GM12878 (cell line): ENCODE measurements at regions not wholly inside any gene's neighbourhood (a gene's known extent, or its start where the extent isn't known, plus 50 kb on each side); places are given as distances from the start of the nearest gene placed in this dataset.

Experiments used
- ATAC-seq: fragments of 200-7000 bp; cut with Tn5 transposase; 3 replicates; pipeline ENCODE4 v1.9.1; 2020; ENCODE audit warnings: mild to moderate bottlenecking, moderate library complexity
- BruUV-seq: library from RNA; stranded (reverse); fragments of 400-500 nt; replicated peaks from 2 replicates; lab custom pipeline; 2021; lab: Mats Ljungman, UMichigan
- CTCF ChIA-PET: fragments of 300-600 bp; sonication (Branson Sonifier 250); formaldehyde crosslinking; extraction: SDS; loops from one replicate; lab custom pipeline; 2021; ENCODE audit warnings: inconsistent platforms; lab: Yijun Ruan, JAX
- POLR2A ChIA-PET: fragments of 350-600 bp; formaldehyde crosslinking; extraction: SDS; loops from one replicate; lab custom pipeline; 2021; ENCODE audit warnings: inconsistent platforms; lab: Charles Lee
- RAD21 ChIA-PET: fragments of 300-600 bp; sonication (Branson Sonifier 250); formaldehyde crosslinking; loops from one replicate; lab custom pipeline; 2023; ENCODE audit warnings: antibody characterized with exemption; ENCODE audit not compliant: unreplicated experiment; lab: Charles Lee
- SMC1A ChIA-PET: fragments of 300-600 bp; sonication (Branson Sonifier 250); formaldehyde crosslinking; loops from one replicate; lab custom pipeline; 2023; ENCODE audit not compliant: unreplicated experiment, uncharacterized antibody; lab: Charles Lee
- DNase-seq: peaks from one replicate; pipeline ENCODE4 v3.0.0-alpha.2; 2011; ENCODE audit warnings: low read depth, low spot score
- FAIRE-seq: peaks from 3 replicates; lab custom pipeline; 2011; peaks lifted over from hg19 to GRCh38; lab: Jason Lieb, UNC
- H2AFZ ChIP-seq: 2 replicates; pipeline ENCODE4 v1.6.0; 2011; ENCODE audit warnings: low read depth, low read length, control low read depth; ENCODE audit not compliant: control insufficient read depth
- H3K27ac ChIP-seq: 2 replicates; pipeline ENCODE4 v1.5.1; 2011; ENCODE audit warnings: control low read depth; ENCODE audit not compliant: control insufficient read depth, insufficient read depth
- H3K27me3 ChIP-seq, 2 experiments: replicated peaks in 1 of 2; 2 replicates each; pipeline versions ENCODE4 v1.6.0 to v1.6.1; 2011; ENCODE audit warnings: low read length in 1 of 2; ENCODE audit not compliant: control insufficient read depth in 2 of 2, insufficient read depth in 2 of 2
- H3K36me3 ChIP-seq, 2 experiments: 2 replicates each; pipeline ENCODE4 v1.5.1; 2011; ENCODE audit warnings: low read length in 1 of 2; ENCODE audit not compliant: control insufficient read depth in 2 of 2, insufficient read depth in 2 of 2
- H3K4me1 ChIP-seq: 2 replicates; pipeline ENCODE4 v1.6.1; 2011; ENCODE audit warnings: mild to moderate bottlenecking, low read length, moderate library complexity, mixed read lengths; ENCODE audit not compliant: control insufficient read depth, insufficient read depth
- H3K4me2 ChIP-seq: 2 replicates; pipeline ENCODE4 v1.6.0; 2011; ENCODE audit warnings: control low read depth; ENCODE audit not compliant: control insufficient read depth, insufficient read depth
- H3K4me3 ChIP-seq: fragments of 200-600 bp; sonication (generic); 2 replicates; pipeline ENCODE4 v1.5.1; 2016
- H3K79me2 ChIP-seq: 2 replicates; pipeline ENCODE4 v1.6.0; 2011; ENCODE audit warnings: low read length; ENCODE audit not compliant: control insufficient read depth, insufficient read depth
- H3K9ac ChIP-seq: 2 replicates; pipeline ENCODE4 v1.8.0; 2011; ENCODE audit warnings: low read length, control low read depth, mixed read lengths; ENCODE audit not compliant: control insufficient read depth, insufficient read depth
- H3K9me3 ChIP-seq: replicated peaks from 3 replicates; pipeline ENCODE4 v1.5.1; 2011; ENCODE audit warnings: mild to moderate bottlenecking, low read length; ENCODE audit not compliant: control insufficient read depth, insufficient read depth
- H4K20me1 ChIP-seq: 2 replicates; pipeline ENCODE4 v1.6.0; 2011; ENCODE audit not compliant: control insufficient read depth, insufficient read depth
- GABPA ChIP-seq: IDR thresholded peaks from 2 replicates; pipeline ENCODE4 v1.6.1; 2014; ENCODE audit warnings: antibody characterized with exemption, low read depth, mild to moderate bottlenecking, inconsistent platforms
- HDAC6 ChIP-seq: fragments of 200-600 bp; sonication (generic); IDR thresholded peaks from one replicate; pipeline ENCODE4 v1.8.0; 2017; ENCODE audit warnings: antibody characterized with exemption; ENCODE audit not compliant: unreplicated experiment
- IKZF2 ChIP-seq, 2 experiments: fragments of 450-650 bp; IDR thresholded peaks; 2 replicates each; pipeline ENCODE4 v1.6.1; 2017; ENCODE audit warnings: mild to moderate bottlenecking in 2 of 2, moderate library complexity in 2 of 2
- MXI1 ChIP-seq: fragments of 150-350 bp; IDR thresholded peaks from 2 replicates; pipeline ENCODE4 v1.6.1; 2011; ENCODE audit warnings: low read depth, mild to moderate bottlenecking, inconsistent platforms, low read length, improper control_type of control experiment
- POLR2A ChIP-seq: IDR thresholded peaks from 2 replicates; pipeline ENCODE4 v1.6.1; 2011; ENCODE audit warnings: low read depth, mild to moderate bottlenecking, low read length
- RBBP5 ChIP-seq: fragments of 200-600 bp; sonication (generic); conservative IDR thresholded peaks from 2 replicates; pipeline ENCODE4 v1.6.1; 2016
- SREBF2 ChIP-seq: IDR thresholded peaks from 2 replicates; pipeline ENCODE4 v1.6.1; 2012; ENCODE audit warnings: mild to moderate bottlenecking, low read length
- SRF ChIP-seq, 2 experiments: IDR thresholded peaks; 2 replicates each; pipeline ENCODE4 v1.6.1; 2011; ENCODE audit warnings: low read depth in 2 of 2, low read length in 2 of 2, mild to moderate bottlenecking in 1 of 2, moderate library complexity in 1 of 2
- WGBS: methylation state at CpG from one replicate; pipeline ENCODE4 v1.1.6; 2016; ENCODE audit warnings: low lambda C conversion rate; ENCODE audit not compliant: insufficient replicate concordance, insufficient coverage; ENCODE audit errors: missing lambda C conversion rate; 5-methylcytosine and 5-hydroxymethylcytosine counted together
- in situ Hi-C: fragments of 300-500 bp; cut with MboI; formaldehyde crosslinking; loops from 9 replicates; pipeline ENCODE4 v1.14.3; 2018; ENCODE audit warnings: mixed read lengths
- intact Hi-C: fragments of 100-400 bp; cut with micrococcal nuclease; formaldehyde crosslinking; loops from one replicate; pipeline ENCODE4 v1.14.2; 2022; ENCODE audit not compliant: unreplicated experiment
- TF ChIP-seq, protein P1 (sequence below): fragments of 450-650 bp; IDR thresholded peaks from 2 replicates; pipeline ENCODE4 v1.6.1; 2017; ENCODE audit warnings: mild to moderate bottlenecking
- TF ChIP-seq, protein P2 (sequence below): fragments of 150-350 bp; IDR thresholded peaks from 2 replicates; pipeline ENCODE4 v1.6.1; 2014; ENCODE audit warnings: mild to moderate bottlenecking, low read depth, low read length
- TF ChIP-seq, protein P3 (sequence below): IDR thresholded peaks from 2 replicates; pipeline ENCODE4 v1.6.1; 2012; ENCODE audit warnings: improper control_type of control experiment, low read depth, low read length; ENCODE audit not compliant: insufficient replicate concordance
- TF ChIP-seq, protein P4 (sequence below): IDR thresholded peaks from 2 replicates; pipeline ENCODE4 v1.6.1; 2011; ENCODE audit warnings: borderline replicate concordance, low read depth, mild to moderate bottlenecking, moderate library complexity, low read length; ENCODE audit not compliant: insufficient read depth, poor library complexity, severe bottlenecking

DNA sequence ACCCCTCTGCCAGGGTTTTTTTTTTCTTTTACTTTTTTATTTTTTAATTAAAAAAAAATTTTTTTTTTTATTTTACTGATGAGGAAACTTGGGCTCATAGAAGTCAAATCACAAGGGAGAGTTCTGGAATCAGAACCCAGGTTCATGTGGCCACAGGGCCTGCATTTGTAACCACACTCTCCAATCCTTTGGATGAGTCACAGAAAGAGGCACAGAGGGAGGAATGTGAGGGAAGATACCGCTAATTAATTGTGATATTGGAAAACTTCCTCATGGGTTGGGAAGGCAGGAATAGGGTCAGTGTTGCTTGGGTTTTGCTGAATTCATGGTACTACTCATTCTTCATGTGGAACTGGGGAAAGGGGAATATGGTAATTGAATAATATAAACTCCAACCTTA lies 132.9 kb upstream of the SLC6A11 start:
- no peaks in the 10 kb centered on the region for H3K9me3 ChIP-seq

More for the DNA sequence above, 132.9 kb upstream of the SLC6A11 start:
- no peaks in the 10 kb centered on the region for H4K20me1 ChIP-seq
- H3K36me3 ChIP-seq: no peaks in the 10 kb centered on the region
- RAD21 ChIA-PET: no interaction called here
- no peak for FAIRE-seq
- no peak for DNase-seq
- no peaks in the 10 kb centered on the region for H3K79me2 ChIP-seq
- H3K4me1 ChIP-seq: no peaks in the 10 kb centered on the region
- in situ Hi-C loops (no loop called here), intact Hi-C loops (no loop called here)
- H2AFZ ChIP-seq: no peak overlapping the region
- CTCF ChIA-PET: no interaction called here
- no peak overlapping the region for H3K9ac ChIP-seq
- no peak for ATAC-seq
- no peak overlapping the region for H3K27ac ChIP-seq
- H3K4me3 ChIP-seq: no peak overlapping the region
- H3K27me3 ChIP-seq: peaks cover 0 to 1% of the 10 kb centered on the region in 2 experiments; a peak in 2 of 4 replicates
- TF ChIP-seq, protein P1, sequence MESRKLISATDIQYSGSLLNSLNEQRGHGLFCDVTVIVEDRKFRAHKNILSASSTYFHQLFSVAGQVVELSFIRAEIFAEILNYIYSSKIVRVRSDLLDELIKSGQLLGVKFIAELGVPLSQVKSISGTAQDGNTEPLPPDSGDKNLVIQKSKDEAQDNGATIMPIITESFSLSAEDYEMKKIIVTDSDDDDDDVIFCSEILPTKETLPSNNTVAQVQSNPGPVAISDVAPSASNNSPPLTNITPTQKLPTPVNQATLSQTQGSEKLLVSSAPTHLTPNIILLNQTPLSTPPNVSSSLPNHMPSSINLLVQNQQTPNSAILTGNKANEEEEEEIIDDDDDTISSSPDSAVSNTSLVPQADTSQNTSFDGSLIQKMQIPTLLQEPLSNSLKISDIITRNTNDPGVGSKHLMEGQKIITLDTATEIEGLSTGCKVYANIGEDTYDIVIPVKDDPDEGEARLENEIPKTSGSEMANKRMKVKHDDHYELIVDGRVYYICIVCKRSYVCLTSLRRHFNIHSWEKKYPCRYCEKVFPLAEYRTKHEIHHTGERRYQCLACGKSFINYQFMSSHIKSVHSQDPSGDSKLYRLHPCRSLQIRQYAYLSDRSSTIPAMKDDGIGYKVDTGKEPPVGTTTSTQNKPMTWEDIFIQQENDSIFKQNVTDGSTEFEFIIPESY: no peak
- TF ChIP-seq RBBP5 (no peak), SREBF2 (no peak), HDAC6 (no peak), GABPA (no peak), POLR2A (no peak), SRF (IDR thresholded peaks at IDR 0.05; ENCODE audit: low read depth in 2 of 2, low read length in 2 of 2) (no peak), IKZF2 (IDR thresholded peaks at IDR 0.05) (no peak), MXI1 (no peak)
- TF ChIP-seq, protein P2, sequence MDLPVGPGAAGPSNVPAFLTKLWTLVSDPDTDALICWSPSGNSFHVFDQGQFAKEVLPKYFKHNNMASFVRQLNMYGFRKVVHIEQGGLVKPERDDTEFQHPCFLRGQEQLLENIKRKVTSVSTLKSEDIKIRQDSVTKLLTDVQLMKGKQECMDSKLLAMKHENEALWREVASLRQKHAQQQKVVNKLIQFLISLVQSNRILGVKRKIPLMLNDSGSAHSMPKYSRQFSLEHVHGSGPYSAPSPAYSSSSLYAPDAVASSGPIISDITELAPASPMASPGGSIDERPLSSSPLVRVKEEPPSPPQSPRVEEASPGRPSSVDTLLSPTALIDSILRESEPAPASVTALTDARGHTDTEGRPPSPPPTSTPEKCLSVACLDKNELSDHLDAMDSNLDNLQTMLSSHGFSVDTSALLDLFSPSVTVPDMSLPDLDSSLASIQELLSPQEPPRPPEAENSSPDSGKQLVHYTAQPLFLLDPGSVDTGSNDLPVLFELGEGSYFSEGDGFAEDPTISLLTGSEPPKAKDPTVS: no peak
- TF ChIP-seq, protein P3, sequence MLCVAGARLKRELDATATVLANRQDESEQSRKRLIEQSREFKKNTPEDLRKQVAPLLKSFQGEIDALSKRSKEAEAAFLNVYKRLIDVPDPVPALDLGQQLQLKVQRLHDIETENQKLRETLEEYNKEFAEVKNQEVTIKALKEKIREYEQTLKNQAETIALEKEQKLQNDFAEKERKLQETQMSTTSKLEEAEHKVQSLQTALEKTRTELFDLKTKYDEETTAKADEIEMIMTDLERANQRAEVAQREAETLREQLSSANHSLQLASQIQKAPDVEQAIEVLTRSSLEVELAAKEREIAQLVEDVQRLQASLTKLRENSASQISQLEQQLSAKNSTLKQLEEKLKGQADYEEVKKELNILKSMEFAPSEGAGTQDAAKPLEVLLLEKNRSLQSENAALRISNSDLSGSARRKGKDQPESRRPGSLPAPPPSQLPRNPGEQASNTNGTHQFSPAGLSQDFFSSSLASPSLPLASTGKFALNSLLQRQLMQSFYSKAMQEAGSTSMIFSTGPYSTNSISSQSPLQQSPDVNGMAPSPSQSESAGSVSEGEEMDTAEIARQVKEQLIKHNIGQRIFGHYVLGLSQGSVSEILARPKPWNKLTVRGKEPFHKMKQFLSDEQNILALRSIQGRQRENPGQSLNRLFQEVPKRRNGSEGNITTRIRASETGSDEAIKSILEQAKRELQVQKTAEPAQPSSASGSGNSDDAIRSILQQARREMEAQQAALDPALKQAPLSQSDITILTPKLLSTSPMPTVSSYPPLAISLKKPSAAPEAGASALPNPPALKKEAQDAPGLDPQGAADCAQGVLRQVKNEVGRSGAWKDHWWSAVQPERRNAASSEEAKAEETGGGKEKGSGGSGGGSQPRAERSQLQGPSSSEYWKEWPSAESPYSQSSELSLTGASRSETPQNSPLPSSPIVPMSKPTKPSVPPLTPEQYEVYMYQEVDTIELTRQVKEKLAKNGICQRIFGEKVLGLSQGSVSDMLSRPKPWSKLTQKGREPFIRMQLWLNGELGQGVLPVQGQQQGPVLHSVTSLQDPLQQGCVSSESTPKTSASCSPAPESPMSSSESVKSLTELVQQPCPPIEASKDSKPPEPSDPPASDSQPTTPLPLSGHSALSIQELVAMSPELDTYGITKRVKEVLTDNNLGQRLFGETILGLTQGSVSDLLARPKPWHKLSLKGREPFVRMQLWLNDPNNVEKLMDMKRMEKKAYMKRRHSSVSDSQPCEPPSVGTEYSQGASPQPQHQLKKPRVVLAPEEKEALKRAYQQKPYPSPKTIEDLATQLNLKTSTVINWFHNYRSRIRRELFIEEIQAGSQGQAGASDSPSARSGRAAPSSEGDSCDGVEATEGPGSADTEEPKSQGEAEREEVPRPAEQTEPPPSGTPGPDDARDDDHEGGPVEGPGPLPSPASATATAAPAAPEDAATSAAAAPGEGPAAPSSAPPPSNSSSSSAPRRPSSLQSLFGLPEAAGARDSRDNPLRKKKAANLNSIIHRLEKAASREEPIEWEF: no peak
- TF ChIP-seq, protein P4, sequence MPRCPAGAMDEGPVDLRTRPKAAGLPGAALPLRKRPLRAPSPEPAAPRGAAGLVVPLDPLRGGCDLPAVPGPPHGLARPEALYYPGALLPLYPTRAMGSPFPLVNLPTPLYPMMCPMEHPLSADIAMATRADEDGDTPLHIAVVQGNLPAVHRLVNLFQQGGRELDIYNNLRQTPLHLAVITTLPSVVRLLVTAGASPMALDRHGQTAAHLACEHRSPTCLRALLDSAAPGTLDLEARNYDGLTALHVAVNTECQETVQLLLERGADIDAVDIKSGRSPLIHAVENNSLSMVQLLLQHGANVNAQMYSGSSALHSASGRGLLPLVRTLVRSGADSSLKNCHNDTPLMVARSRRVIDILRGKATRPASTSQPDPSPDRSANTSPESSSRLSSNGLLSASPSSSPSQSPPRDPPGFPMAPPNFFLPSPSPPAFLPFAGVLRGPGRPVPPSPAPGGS: no peak
- no TSS peak for BruUV-seq
- POLR2A ChIA-PET: no interaction called here
- H3K4me2 ChIP-seq: no peak overlapping the region
- SMC1A ChIA-PET: no interaction called here
- 0% methylated on average over 1 of the region's 1 CpG for WGBS
